Activated CD4-positive, alpha-beta T cell treated with anti-CD3 and anti-CD28 coated beads for 48 hours (primary cell): ENCODE measurements at regions not wholly inside any gene's neighbourhood (a gene's known extent, or its start where the extent isn't known, plus 50 kb on each side); places are given as distances from the start of the nearest gene placed in this dataset.
"Not testable (repeated sequence)": the region's sequence is repeated elsewhere in the genome, so short reads cannot be mapped to it uniquely, and the experiment has no call there.

Experiments used
- DNase-seq: peaks from one replicate; pipeline ENCODE4 v3.0.0-alpha.2; 2020

DNA sequence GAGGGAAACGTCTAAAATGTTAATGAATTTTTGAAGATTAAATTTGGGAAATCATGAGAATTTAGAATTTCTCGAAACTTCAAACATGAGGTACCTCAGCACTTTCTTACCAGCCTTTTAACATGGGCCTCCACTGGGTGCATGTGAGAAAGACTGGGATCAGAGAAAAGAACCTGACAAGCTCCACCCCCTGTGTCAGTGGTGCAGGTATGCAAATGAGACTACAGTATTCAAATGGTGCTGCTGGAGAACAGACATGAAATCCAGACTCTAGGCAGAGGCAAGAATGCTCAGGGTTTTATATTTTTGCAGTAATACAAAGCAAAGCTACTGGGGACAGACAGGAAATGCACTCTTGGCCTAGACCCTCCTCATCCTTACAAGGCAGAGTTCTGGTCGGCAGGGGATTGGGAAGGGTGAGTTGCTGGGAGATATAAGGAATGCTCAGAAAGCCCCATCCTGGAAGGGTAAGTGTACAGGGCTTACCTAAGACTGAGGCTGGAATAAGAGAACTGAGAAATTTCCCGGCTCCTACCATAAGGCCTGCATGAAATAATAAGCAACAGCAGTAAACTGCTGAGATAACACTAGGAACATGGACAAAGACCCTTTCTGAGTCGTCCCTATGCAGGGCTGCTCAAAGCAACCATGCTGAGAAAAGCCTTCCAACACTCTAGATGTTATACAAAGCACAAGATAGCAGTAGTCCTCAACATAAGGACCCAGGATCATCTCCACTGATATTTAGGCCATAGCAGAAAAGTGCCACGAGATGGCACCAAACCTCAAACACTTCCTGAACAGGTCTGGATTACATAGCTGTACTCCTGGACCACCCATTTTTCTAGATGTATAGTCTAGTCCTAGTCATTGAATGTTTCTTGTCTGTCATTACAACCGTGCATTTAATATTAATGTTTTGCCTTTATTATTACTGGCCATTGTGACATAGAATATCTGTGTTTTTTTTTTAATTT is 260.8 kb downstream of the RASSF9 start:
- peak; percentile 22 for DNase-seq

DNA sequence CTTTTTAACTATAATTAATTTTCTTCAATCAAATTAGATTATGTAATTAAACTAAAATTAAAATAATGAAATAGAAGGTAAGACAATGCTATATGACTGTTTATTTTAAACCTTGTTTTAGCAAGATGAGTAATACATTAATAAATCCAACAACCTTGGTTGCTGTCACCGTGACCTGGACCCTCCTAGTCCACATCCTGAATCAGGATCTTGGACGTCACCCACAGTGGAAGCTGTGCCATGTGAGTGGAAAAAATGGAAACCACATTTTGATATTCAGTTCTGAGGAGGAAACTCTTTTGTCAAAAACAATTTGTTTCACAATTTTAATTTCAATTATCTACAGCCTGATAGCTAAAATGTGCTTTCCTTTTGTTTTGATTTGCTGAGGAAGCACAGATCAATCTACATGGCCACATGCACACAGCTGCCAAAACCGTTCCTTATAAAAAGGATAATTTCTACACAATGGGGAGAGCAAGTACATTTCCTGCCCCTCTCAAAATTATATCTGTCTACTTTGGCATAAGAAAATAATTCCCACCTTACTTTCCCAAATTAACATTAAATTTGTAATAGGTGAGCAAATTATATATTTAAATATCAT is 255.5 kb downstream of the RASSF9 start:
- no peak for DNase-seq

DNA sequence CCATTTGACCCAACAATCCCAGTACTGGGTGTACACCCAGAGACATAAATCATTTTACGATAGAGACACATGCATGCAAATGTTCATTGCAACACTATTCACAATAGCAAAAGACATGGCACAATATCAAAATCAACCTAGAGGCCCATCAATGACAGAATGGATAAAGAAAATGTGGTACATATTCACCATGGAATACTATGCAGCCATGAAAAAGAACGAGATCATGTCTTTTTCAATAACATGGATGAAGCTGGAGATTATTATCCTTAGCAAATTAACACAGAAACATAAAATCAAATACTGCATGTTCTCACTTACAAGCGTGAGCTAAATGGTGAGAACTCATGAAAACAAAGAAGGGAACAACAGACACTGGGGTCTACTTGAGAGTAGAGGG is 249.1 kb downstream of the RASSF9 start:
- no peak for DNase-seq

DNA sequence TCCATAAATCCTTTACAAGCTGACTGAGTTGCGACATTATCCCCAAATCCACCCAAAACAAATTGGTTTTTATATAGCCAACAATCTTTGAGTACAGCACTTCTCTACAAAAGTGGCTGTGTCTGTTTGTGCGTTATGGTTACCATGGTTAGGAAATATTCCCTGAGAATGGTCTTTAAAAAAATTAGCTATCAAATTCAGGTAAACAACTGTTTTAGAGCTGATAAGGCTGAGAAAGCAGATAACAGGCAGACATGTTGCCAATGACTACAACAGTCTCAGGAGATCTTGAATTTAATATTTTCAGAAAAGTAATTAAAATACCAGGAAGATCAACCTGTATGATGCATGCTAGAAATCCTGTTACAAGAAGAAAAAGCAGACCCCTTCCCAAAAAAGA is 248.0 kb downstream of the RASSF9 start:
- no peak for DNase-seq

- DNase-seq, result no peak
Observed at GRCh38 chr12:85600841-85601240, 235.4 kb downstream of the RASSF9 start.

- DNase-seq, result no peak
Observed at GRCh38 chr12:85603556-85603955, 232.7 kb downstream of the RASSF9 start.

- DNase-seq, result no peak
Observed at GRCh38 chr12:85606455-85606854, 229.8 kb downstream of the RASSF9 start.

DNA sequence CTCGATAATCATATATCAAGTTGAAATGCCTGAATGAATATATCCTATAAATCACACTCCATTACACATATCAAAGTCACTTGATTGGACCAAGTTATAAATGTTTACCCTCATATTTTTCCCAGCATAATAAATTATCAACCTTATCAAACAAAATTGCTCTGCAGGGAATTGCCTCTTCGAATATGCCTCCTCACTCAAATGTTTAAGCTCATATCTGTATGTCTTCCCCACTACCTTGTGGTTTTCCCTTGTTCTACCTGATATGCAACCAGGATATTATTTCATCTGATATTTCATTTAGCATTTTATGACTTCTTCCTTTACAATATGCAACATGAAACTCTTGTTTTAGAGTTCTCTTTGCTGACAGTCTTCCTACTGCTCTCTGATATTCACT is 226.4 kb downstream of the RASSF9 start:
- DNase-seq, result no peak

DNA sequence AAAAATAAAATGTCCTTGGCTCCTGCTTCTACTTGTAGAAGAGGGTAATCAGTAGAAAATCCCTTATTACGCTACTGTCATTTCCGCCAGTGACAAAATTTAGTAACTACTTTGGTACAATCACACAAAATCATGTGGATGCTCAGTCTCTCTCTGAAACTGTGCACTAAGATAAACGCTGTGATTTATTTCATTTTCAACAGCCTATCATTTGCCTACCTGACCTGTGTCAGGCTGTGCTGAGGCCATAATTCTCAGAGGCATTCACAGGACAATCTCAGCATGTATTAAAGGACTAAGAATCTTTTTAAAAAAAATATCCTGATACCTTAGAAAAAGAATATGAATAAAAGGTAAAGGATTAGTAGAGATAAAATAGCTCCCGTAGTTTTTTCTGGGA is 226.0 kb downstream of the RASSF9 start:
- no peak for DNase-seq

DNA sequence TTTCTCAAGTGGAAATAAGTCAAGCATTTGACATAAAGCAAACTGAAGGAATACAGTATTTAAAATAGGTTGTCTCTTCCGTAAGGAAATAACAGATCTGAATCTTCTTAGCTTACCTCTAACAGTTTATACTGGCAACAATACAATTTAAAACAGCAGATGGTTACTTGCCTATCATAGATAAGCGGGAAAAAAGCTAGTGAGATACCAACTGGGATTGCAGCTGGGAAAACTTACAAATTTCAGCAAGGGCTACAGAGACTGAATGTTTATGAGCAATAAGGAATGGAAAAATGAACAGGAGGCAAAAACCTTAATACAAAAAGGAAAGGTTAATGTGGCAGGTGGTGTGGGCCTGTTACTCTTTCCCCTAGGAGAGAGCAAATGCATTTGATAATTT is 220.0 kb downstream of the RASSF9 start:
- no peak for DNase-seq

- DNase-seq, result no peak
Observed at GRCh38 chr12:85617307-85618091, 218.7 kb downstream of the RASSF9 start.

- no peak for DNase-seq
Observed at GRCh38 chr12:85621041-85621440, 215.2 kb downstream of the RASSF9 start.

DNA sequence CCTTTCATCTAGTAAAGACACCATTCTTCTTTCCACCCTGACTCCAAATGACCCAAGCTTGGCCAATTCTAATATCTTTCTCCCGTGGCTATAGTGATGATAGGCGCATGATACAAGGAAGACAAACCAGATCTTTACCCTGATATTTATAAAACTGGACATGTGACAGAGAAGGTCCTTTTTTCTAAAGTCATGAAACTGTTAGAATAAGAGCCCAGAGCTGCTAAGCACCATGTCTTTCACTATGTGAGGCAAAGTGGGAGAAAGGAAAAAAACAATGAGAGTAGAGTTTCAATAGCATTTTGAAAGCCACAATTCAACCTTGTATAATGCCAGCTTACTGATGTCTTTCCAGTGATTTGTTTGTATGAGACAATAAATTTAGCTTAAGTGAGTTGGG is 212.4 kb downstream of the RASSF9 start:
- DNase-seq, result no peak

DNA sequence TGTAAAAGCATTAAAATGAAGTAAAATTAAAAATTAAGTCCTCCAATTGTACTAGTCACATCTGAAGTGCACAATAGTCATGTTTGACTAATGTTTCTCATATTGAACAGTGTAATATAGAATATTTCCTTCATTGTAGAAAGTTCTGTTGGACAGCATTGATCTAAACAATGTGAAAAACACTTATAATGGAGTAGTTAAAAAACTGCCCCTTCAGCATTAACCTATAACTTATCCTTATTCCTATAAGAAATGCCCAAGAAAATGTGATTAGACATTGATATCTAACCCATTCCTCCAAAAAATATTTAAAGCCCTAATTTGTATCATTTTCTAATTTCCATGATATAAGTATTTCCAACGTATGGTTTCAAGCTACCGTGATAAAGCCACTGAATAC is 210.7 kb downstream of the RASSF9 start:
- DNase-seq, result no peak

DNA sequence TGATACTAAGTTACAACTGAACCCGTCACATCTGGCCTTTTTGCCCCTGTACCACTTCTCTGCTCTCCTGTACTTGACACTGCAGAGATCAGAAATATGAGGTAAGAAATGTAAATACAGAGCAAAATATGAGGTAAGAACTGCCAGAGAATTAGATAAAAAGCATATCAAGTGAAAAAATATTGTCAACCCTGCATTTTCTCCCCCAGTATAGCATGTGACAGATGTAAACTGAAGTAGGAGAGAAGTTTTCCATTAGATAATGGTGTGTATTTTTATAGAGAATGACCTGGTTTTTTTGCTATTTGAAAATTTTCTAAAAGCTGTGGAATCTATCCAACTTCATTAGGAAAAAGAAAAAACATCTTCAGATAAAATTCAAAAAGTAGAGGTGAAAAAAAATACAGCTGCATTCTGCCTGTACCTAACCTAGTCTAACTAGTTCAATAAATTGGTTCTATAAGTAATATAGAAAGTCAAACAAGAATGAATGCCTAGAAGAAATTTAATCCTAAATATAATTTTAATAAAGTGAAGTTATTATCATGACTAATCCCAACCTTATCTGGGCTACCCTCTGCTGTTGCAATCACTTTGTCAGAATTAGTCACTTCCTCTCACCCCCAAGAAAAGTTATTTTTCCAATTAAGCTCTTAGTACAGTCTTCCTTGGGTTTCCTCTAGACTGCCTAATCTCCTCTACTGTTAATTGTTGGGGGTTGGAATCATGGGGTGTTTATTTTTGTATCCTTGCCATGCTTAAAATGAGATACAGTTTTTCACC is 210.0 kb downstream of the RASSF9 start:
- no peak for DNase-seq

DNA sequence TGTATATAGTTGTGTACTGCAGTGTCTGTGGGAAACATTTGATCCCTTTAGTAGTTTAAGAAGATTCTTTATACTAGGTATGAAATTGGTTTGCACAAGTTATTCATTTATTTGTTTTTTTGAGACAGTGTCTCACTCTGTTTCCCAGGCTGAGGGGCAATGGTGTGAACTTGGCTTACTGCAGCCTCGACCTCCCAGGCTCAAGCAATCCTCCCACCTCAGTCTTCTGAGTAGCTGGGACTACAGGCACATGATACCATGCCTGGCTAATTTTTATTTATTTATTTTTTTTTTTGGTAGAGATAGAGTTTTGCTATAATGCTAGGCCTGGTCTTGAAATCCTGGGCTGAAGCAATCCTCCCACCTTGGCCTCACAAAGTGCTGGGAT is 209.4 kb downstream of the RASSF9 start:
- no peak for DNase-seq

DNA sequence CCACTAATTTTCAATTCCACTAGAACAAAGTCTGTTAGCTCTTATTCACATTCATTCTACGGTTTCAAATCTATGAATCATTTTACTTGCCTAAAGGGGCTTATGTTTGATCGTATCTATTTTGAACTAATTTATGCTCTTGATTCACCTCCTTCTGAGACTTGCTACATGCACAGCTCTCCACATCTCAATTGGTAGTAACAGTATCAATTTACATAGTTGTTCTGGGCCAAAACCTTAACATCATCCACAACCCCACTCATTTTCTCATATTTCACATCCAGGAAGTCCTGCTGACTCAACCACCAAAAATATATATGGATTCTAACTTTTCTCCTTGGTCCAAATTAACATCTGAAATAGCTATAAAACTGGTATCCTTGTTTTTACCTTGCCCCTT is 208.6 kb downstream of the RASSF9 start:
- no peak for DNase-seq

DNA sequence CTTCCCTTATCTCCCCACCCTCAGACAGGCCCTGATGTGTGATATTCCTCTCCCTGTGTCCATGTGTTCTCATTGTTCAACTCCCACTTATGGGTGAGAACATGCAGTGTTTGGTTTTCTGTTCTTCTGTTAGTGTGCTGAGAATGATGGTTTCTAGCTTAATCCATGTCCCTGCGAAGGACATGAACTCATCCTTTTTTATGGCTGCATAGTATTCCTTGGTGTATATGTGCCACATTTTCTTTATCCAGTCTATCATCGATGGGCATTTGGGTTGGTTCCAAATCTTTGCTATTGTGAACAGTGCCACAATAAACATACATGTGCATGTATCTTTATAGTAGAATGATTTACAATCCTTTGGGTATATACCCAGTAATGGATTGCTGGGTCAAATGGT is 207.6 kb downstream of the RASSF9 start:
- DNase-seq, result not testable (repeated sequence)

GRCh38 chr12:85630851-85631250 is 205.4 kb downstream of the RASSF9 start:
- DNase-seq, result no peak

GRCh38 chr12:85632390-85632789 is 203.8 kb downstream of the RASSF9 start:
- no peak for DNase-seq

GRCh38 chr12:85633491-85633890 is 202.7 kb downstream of the RASSF9 start:
- no peak for DNase-seq

- no peak for DNase-seq
Observed at GRCh38 chr12:85639834-85640233, 196.4 kb downstream of the RASSF9 start.

- no peak for DNase-seq
Observed at GRCh38 chr12:85641796-85642195, 194.4 kb downstream of the RASSF9 start.
